Adrenal gland (tissue), 5 donors: ENCODE measurements at regions not wholly inside any gene's neighbourhood (a gene's known extent, or its start where the extent isn't known, plus 50 kb on each side); places are given as distances from the start of the nearest gene placed in this dataset.

Source experiments
- POLR2A ChIP-seq, 2 donors: fragments of 450-650 bp; IDR thresholded peaks; one replicate each; pipeline ENCODE4 v1.6.1; 2017; ENCODE audit warnings: antibody characterized with exemption in 2 of 2, mild to moderate bottlenecking in 2 of 2, moderate library complexity in 1 of 2
- TF ChIP-seq, protein P1 (sequence below), 6 experiments: fragments of 450-650 bp in 4 of 6; fragments of 200-600 bp in 2 of 6; sonication (generic) in 1 of 6; IDR thresholded peaks; 1 replicate in 5 of 6; 2 replicates in 1 of 6; pipeline versions ENCODE4 v1.5.1 to v1.8.0; 2016 to 2021; ENCODE audit warnings: antibody characterized with exemption in 6 of 6, mild to moderate bottlenecking in 2 of 6, moderate library complexity in 1 of 6
- donor health status: DM: no; HTN: no; CAD: no.

GRCh38 chr14:71586131-71586897, 345.9 kb upstream of the RGS6 start:
- TF ChIP-seq, protein P1, sequence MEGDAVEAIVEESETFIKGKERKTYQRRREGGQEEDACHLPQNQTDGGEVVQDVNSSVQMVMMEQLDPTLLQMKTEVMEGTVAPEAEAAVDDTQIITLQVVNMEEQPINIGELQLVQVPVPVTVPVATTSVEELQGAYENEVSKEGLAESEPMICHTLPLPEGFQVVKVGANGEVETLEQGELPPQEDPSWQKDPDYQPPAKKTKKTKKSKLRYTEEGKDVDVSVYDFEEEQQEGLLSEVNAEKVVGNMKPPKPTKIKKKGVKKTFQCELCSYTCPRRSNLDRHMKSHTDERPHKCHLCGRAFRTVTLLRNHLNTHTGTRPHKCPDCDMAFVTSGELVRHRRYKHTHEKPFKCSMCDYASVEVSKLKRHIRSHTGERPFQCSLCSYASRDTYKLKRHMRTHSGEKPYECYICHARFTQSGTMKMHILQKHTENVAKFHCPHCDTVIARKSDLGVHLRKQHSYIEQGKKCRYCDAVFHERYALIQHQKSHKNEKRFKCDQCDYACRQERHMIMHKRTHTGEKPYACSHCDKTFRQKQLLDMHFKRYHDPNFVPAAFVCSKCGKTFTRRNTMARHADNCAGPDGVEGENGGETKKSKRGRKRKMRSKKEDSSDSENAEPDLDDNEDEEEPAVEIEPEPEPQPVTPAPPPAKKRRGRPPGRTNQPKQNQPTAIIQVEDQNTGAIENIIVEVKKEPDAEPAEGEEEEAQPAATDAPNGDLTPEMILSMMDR (IDR thresholded peaks at IDR 0.05) = no peak
- no peak for TF ChIP-seq POLR2A (IDR thresholded peaks at IDR 0.05)
